B cell (primary cell): ENCODE measurements at regions not wholly inside any gene's neighbourhood (a gene's known extent, or its start where the extent isn't known, plus 50 kb on each side); places are given as distances from the start of the nearest gene placed in this dataset.

Source experiments
- CTCF ChIP-seq: fragments of 200-600 bp; IDR thresholded peaks from one replicate; pipeline ENCODE4 v1.8.0; 2022; ENCODE audit warnings: antibody characterized with exemption, mild to moderate bottlenecking
- EZH2 ChIP-seq: IDR thresholded peaks from 2 replicates; pipeline ENCODE4 v1.6.1; 2012; ENCODE audit warnings: borderline replicate concordance, low read depth, mild to moderate bottlenecking, moderate library complexity, low read length; ENCODE audit not compliant: insufficient read depth, poor library complexity, severe bottlenecking

- TF ChIP-seq CTCF (no peak), EZH2 (no peak)
Measured at GRCh38 chr4:62156205-62156604, 956.1 kb downstream of the ADGRL3 start.
